ENCODE measurements at regions not wholly inside any gene's neighbourhood (a gene's known extent, or its start where the extent isn't known, plus 50 kb on each side); places are given as distances from the start of the nearest gene placed in this dataset.

DNA sequence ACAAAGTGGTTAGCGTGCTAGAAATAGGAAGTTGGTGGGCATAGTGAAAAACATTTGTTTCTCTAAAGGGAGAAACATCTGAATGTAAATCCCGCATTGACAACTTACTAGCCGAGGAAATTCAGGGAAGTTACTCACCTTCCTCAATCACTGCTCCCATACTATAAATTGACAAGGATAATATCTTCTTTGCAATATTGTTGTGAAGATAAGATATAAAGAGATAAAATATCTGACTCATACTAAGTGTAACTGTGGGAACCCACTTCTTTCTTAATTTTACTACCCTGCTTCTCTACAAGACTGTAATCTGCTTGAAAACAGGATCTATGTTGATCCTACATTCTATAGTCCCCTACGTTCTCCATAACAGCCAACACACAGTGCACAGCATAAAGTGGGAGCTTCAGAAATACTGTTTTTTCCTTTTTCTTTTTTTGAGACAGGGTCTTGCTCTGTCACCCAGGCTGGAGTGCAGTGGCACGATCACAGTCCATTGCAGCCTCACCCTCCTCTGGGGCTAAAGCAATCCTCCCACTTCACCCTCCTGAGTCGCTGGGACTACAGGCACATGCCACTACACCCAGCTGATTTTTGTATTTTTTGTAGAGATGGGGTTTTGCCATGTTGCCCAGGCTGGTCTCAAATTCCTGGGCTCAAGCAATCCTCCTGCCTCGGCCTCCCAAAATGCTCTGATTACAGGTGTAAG, 57.4 kb upstream of the C1orf21 start:
- DNase-seq = no peak

DNA sequence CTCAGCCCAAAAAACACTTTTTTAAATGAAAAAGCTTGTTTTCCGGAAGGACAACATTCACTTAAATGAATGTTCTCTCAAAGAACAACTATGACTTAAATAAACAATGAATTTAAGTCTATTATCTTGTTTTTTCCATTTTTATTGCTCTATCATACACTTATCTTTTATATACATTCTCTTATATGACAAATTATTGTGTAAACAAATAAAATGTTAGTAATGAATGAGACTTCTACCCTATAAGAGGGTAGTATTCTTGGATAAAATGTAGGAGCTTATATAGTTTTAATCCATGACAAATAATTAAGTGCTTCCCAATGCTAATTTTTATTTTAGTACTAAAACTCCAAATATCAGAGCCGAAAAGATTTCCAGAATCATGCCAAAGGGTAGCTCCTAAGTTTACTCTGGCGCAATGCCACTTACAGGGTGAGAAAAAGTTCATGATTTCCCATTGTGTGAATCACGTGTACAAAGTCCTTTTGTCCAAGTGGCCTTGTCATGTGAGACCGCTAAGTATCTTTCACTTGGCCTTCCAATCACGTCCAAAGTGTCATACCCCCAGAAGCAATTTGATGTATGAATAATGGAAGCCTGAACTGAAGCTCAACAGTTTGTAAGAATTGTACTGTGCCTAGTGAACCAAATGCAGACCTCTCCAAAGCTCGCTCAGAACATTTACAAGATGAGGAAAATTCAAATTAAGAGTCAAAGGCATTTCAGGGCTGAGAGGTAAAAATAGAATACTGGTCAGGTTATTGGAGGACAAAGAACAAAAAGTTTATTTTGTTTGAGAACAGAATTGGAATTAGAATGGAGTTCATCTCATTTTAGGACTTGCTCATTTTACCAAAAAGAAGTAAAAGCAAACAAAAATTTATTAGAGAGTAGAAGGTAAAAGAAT, 56.6 kb upstream of the C1orf21 start:
- no peak for DNase-seq

- no peak for DNase-seq
Observed at GRCh38 chr1:184330875-184331274, 56.0 kb upstream of the C1orf21 start.

All from activated effector memory CD4-positive, alpha-beta T cell treated with Interleukin-2 at 50 U/mL for 16 hours (primary cell).